ENCODE measurements at regions not wholly inside any gene's neighbourhood (a gene's known extent, or its start where the extent isn't known, plus 50 kb on each side); places are given as distances from the start of the nearest gene placed in this dataset.
A peak's percentile ranks its signal among the peaks of the same experiment; 100 is the strongest.
"Not testable (repeated sequence)": the region's sequence is repeated elsewhere in the genome, so short reads cannot be mapped to it uniquely, and the experiment has no call there.

GRCh38 chr10:61612450-61612849 is 50.3 kb upstream of the CABCOCO1 start:
- ATAC-seq: no peak

GRCh38 chr10:61612009-61612408 is 50.7 kb upstream of the CABCOCO1 start:
- ATAC-seq: no peak

DNA sequence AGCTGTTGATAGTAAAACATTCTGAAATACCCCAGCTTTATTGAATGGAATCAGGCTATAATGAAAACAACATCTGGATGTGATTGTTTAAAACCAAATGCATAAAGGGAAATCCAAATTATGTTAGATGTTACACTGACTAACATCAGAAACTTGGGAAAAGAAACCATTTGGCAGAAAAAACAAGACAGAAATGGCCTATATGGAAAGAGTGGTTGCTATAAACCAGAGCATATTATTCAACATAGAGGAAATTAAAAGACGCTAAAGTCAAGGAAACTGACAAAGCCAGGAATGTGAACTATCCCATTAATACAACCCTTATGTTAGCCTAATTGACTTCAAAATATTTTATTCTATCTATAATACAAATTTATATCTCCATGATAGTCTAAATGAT is 53.0 kb upstream of the CABCOCO1 start:
- ATAC-seq: no peak

DNA sequence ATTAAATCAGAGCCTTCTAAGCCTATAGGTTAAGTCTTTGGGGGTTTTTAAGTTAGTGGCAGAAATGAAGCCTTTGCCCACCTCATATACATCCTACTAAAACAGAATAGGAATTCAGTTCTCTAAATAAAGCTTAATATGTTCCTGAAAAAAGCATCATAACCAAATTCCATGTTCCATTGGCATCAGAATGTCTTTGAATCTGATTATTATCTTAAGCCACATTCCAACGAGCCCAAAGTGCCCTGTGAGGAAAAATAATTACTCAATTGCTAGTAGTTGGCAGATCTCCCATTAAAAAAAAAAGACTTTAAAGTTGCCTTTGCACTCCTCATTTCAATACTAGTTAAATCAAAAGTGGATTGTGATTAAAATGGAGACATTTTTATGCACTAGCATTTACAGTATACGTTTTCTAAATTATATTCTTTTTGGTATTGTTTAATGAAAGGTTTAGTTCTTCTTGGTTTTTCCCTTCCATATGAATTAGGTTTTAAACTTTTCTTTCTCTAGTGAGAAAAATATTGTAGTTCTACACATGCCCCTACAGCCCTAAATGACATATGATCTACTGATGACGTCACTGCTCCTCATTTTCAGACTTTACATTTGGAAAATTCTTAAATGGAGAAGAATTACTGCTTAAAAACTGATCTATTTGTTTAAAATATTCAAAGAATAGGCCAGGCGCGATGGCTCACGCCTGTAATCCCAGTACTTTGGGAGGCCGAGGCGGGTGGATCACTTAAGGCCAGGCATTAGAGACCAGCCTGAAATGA is 54.3 kb upstream of the CABCOCO1 start:
- no peak for ATAC-seq

- ATAC-seq: no peak
Observed at GRCh38 chr10:61606959-61607907, 55.5 kb upstream of the CABCOCO1 start.

DNA sequence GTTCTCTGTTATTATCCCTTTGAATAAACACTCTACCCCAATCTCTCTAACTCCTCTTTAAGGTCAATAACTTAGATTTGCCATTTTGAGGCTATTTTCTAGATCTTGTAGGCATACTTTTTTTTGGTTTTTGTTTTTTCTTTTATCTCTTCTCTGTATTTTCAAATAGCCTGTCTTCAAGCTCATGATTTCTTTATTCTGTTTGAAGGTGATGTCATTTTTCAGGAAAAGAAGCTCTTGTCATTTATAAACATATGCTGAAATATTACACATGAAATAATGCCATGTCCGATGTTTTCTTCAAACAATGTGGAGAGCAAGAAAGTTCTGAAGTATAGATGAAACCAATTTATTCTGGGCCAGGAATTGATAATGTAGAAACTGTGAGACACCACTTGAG is 57.5 kb upstream of the CABCOCO1 start:
- ATAC-seq: no peak

- no peak for ATAC-seq
Observed at GRCh38 chr10:61600399-61600798, 62.3 kb upstream of the CABCOCO1 start.

GRCh38 chr10:61594430-61594829 is 68.3 kb upstream of the CABCOCO1 start:
- no peak for ATAC-seq

- peak in 1 of 2 donors; percentile 20 for ATAC-seq
Observed at GRCh38 chr10:61592581-61592980, 70.1 kb upstream of the CABCOCO1 start.

- ATAC-seq: no peak
Observed at GRCh38 chr10:61589547-61590243, 73.0 kb upstream of the CABCOCO1 start.

DNA sequence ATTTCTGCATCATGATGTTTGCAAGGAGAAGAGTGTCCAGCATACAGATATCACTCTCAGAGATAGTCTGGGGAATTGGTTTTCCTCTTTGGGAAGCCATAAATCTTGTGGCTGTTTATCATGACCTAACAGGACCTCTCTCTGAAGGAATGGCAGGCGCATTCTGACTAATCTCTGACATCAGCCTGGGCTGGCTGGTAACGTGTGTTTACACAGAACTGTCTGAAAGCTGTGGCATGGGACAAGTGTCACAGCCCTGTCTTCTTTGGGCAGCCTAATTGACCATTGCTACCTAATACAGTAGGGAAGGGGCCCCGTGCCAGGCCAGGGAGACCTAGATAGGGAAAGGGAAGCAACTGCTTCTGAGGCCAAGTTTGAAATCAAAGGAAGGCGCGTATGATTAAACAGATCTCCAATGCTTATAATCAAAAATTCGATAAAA is 73.9 kb upstream of the CABCOCO1 start:
- no peak for ATAC-seq

DNA sequence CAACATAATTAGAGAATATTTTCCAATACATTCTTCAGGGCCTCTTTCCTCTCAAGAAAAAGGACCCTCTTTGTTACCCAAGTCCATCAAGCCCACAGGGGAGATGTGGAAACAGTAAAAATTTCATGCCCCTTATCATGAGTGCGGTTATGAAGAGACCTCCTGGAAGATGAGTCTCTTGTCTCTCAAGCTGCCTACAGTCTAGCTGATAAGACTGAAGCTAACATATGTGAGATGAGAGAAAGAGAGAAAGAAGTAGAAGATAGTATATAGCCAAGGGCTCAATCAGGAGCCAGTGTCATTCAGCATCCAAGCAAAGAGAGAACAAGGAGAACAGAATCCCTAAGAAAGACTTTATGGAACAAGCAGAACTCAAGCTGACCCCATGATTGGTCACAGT is 75.9 kb upstream of the CABCOCO1 start:
- ATAC-seq: no peak

- ATAC-seq: no peak
Observed at GRCh38 chr10:61580608-61581007, 82.1 kb upstream of the CABCOCO1 start.

DNA sequence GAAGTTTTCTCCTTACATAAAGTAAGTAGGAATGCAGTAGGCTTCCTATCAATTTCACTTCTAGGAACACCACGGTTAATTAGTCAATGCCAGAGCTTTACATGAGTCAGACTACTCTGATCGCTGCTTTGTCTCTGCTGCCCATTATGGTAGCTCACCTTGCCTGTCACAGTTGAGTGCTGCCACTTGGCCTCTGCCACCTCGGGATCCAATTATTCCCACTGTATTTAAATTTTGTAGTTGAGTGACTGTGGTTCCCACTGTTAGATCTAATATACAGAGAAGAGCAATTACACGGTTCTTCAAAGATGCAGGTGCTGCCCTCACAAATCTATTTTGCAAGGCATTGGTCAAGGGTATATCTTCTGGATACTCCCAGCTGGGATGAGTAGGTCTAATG is 92.5 kb upstream of the CABCOCO1 start:
- ATAC-seq: not testable (repeated sequence)

DNA sequence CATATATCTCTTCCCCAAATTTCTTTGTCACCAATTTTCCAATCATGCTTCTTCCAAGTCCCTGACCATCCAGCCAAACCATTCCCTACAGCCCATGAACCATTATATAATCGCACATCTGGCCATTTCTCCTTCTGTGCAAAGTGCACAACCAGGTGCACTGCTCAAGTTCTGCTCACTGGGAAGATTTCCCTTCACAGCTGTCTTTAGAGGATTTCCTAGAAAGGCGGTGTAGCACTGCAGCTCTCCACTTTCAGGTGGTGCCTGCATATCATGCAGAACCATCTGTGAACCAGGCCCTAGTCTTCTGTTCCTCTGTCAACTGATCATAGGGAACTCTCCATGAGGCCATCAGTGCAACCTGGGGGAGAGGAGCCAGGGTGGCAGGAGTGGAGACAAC is 95.0 kb upstream of the CABCOCO1 start:
- ATAC-seq: no peak

DNA sequence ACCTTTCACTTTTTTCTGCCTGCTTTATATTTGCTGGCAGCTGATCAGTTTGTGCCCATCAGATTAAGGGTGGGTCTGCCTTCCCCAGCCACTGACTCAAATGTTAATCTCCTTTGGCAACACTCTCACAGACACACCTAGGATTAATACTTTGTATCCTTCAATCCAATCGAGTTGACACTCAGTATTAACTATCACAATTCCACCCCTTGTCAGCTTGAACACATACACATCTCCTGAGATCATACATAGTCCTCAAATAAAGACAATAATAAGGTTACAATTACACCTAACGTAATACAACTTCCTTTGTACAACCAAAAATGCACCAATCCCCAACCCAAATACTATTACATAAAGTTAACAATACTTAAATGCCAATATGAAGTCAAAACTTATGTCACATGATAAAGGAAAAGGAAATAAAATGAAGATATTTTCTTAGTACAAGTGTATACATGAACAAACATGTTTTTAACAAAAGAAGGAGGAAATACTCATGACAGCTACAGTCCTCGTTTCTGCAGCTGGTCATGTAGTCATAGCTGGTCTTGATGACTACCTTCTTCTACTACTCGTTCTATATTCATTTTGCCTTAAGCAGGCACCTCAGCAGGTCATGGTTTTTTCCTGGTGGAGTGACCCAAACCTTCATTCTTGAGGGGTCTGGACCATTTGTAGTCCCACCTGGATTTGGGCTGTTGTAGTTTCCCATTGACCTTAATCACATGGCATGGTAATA is 96.7 kb upstream of the CABCOCO1 start:
- no peak for ATAC-seq

DNA sequence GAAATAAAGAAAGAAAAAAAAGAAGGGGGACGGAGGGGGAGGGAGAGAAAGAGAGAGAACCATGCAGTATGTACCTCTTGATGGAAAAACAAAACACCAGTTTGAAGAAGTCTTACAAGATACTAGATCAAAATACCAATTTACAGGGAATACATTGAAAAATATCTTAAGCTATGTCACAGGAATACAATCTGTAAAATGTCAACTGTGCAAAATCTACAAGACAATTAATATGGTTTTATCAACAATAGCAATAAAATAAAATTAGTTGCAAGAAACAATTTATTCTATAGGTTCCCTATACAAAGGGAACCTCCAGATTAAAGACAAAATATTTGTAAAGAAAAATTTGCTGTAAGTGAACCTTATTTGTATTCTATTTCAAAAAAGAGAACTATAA is 98.3 kb upstream of the CABCOCO1 start:
- ATAC-seq: no peak

GRCh38 chr10:61559615-61560014 is 103.1 kb upstream of the CABCOCO1 start:
- no peak for ATAC-seq

GRCh38 chr10:61558188-61558587 is 104.5 kb upstream of the CABCOCO1 start:
- ATAC-seq: no peak

DNA sequence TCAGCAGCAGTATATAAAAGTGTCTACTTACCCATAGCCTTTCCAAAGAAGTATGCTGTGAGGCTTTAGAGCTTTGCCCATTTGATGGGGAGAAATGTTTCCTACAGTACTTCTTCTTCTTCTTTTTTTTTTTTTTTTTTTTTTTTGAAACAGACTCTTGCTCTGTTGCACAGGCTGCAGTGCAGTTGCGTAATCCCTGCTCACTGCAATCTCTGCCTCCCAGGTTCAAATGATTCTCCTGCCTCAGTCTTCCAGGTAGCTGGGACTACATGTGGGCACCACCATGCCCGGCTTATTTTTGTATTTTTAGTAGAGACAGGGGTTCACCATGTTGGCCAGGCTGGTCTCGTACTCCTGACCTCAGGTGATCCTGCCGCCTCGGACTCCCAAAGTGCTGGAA is 101.7 kb upstream of the TMEM26 start:
- ATAC-seq: no peak

DNA sequence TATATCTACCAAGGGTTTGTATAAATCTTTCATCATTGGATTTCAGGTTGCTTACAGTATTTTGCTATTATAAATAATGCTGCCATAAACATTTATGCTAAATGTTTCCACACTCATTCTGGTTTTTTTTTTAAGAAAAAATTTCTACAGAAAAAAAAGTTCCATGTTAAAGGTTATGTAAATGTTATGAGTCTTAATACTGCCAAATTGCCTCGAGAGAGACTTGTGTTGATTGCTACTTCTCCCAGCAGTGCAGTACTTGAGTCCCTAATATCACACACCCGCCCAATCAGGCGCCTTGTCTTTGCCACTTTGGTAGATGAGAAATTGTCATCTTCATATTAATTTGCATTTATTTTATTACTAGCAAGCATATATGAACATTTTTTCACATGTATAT is 96.7 kb upstream of the TMEM26 start:
- ATAC-seq: no peak

GRCh38 chr10:61548364-61548763 is 95.2 kb upstream of the TMEM26 start:
- no peak for ATAC-seq

DNA sequence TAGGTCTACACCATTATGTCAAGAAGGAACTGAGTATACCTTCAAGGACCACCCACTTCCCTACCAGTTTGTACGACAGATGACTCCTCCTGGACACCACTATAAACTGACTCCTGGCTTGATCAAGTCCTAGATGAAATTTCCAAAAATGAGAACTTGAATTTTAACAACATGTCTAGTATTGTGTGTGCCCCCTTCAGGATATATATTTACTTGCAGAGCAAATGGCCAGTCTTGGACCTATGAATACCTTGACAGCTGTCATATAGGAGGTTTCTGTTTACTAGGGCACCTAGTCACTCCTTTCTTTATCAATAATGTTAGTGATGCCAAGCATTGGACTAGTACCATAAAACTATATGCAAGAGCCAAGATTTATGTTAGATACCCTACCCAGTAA is 94.1 kb upstream of the TMEM26 start:
- no peak for ATAC-seq
